ENCODE measurements at regions not wholly inside any gene's neighbourhood (a gene's known extent, or its start where the extent isn't known, plus 50 kb on each side); places are given as distances from the start of the nearest gene placed in this dataset.
"Not testable (repeated sequence)": the region's sequence is repeated elsewhere in the genome, so short reads cannot be mapped to it uniquely, and the experiment has no call there.

DNA sequence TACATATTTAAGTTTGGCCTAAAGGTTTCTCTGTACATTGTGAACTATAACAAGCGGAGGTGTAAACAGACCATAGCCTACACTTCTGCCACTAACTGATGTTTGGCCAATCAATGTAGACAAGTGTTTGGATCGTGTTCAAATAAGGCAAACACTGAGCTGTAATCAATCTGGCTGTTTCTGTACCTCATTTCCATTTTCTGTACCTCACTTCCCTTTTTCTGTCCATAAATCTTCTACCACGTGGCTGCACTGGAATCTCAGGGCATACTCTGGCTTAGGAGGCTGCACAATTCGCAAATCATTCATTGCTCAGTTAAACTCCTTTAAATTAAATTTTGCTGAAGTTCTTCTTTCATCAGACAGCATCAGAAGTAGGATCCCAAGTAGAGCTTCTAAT, 140.9 kb downstream of the SLC25A46 start:
- no peak overlapping the region for H3K4me3 ChIP-seq (ENCODE audit: low read depth, low read length)
- TF ChIP-seq, protein P1, sequence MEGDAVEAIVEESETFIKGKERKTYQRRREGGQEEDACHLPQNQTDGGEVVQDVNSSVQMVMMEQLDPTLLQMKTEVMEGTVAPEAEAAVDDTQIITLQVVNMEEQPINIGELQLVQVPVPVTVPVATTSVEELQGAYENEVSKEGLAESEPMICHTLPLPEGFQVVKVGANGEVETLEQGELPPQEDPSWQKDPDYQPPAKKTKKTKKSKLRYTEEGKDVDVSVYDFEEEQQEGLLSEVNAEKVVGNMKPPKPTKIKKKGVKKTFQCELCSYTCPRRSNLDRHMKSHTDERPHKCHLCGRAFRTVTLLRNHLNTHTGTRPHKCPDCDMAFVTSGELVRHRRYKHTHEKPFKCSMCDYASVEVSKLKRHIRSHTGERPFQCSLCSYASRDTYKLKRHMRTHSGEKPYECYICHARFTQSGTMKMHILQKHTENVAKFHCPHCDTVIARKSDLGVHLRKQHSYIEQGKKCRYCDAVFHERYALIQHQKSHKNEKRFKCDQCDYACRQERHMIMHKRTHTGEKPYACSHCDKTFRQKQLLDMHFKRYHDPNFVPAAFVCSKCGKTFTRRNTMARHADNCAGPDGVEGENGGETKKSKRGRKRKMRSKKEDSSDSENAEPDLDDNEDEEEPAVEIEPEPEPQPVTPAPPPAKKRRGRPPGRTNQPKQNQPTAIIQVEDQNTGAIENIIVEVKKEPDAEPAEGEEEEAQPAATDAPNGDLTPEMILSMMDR (IDR thresholded peaks at IDR 0.05; ENCODE audit: insufficient read depth, low read depth, low read length, missing control alignments) = no peak
- DNase-seq (ENCODE audit: low read depth) = no peak

- H3K4me3 ChIP-seq (ENCODE audit: low read depth, low read length) = no peak overlapping the region
- TF ChIP-seq, protein P1 (IDR thresholded peaks at IDR 0.05; ENCODE audit: insufficient read depth, low read depth, low read length, missing control alignments) = no peak
- DNase-seq (ENCODE audit: low read depth) = peak; percentile 17
Measured at GRCh38 chr5:110880413-110880812, 141.6 kb downstream of the SLC25A46 start.

DNA sequence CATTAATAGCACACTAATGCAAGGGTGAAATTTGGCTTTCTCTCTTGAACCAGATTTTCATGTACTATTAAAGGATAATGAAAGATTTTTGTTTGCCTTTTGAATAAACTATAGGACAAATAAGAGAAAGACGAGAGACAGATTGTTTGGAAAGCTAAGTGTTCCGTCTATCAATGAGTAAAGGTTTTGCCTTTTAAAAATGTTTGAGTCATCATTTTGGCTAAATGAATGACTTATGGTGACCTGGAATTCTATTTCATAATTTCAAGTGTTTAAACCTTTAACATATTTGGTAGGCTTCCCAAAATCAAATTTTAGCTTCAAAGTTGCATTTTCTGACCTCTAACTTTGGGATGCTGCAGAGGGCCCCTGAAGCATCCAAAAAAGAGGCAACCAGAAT, 145.2 kb downstream of the SLC25A46 start:
- TF ChIP-seq, protein P1 (IDR thresholded peaks at IDR 0.05; ENCODE audit: insufficient read depth, low read depth, low read length, missing control alignments) = no peak
- DNase-seq (ENCODE audit: low read depth) = no peak
- H3K4me3 ChIP-seq (ENCODE audit: low read depth, low read length) = no peak overlapping the region

GRCh38 chr5:110887170-110887569, 148.4 kb downstream of the SLC25A46 start:
- not testable (repeated sequence) for DNase-seq (ENCODE audit: low read depth); H3K4me3 ChIP-seq (ENCODE audit: low read depth, low read length)

DNA sequence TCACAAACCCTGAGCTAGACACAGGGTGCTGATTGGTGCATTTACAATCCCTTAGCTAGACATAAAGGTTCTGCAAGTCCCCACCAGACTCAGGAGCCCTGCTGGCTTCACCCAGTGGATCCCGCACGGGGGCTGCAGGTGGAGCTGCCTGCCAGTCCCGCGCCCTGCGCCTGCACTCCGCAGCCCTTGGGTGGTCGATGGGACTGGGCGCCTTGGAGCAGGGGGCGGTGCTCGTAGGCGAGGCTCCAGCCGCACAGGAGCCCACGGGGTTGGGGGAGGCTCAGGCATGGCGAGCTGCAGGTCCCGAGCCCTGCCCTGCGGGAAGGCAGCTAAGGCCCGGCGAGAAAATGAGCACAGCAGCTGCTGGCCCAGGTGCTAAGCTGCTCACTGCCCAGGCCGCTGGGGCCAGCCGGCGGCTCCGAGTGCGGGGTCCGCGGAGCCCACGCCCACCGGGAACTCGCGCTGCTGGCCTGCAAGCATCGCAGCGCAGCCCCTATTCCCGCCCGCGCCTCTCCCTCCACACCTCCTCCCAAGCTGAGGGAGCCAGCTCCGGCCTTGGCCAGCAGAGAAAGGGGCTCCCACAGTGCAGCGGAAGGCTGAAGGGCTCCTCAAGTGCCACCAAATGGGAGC, 155.2 kb downstream of the SLC25A46 start:
- H3K4me3 ChIP-seq (ENCODE audit: low read depth, low read length); DNase-seq (ENCODE audit: low read depth): not testable (repeated sequence)

DNA sequence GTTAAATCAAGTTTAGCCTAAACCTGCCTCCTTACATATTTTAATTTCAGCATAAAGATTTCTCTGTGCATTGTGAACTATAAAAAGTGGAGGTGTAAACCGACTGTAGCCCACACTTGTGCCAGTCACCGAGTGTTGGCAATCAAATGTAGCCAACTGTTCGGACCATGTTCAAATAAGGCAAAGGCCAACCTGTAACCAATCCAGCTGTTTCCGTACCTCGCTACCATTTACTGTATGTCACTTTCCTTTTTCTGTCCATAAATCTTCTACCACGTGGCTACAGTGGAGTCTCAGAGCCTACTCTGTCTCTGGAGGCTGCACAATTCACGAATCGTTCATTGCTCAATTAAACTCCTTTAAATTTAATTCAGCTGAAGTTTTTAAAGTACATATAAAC, 156.0 kb downstream of the SLC25A46 start:
- DNase-seq (ENCODE audit: low read depth) = no peak
- TF ChIP-seq, protein P1 (IDR thresholded peaks at IDR 0.05; ENCODE audit: insufficient read depth, low read depth, low read length, missing control alignments) = no peak
- no peak overlapping the region for H3K4me3 ChIP-seq (ENCODE audit: low read depth, low read length)

DNA sequence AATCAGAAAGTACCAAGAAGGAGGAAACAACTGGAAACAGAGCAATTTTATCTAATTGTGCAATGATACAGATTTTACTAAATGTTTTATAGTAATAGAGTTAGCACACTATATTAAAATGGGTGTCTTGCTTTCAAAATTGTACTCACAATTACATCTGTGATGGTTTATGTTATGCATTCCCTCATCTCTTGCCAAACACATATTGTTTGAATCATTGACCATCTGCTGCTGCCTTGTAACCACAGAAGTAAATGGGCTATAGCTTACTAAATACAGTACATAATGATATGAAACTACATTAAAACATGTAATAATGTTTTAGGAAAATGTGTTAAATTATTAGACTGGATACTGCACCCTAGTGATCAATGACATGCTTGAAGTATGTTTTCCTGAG, 158.1 kb downstream of the SLC25A46 start:
- DNase-seq (ENCODE audit: low read depth) = no peak
- no peak overlapping the region for H3K4me3 ChIP-seq (ENCODE audit: low read depth, low read length)
- TF ChIP-seq, protein P1 (IDR thresholded peaks at IDR 0.05; ENCODE audit: insufficient read depth, low read depth, low read length, missing control alignments) = no peak

- TF ChIP-seq, protein P1 (IDR thresholded peaks at IDR 0.05; ENCODE audit: insufficient read depth, low read depth, low read length, missing control alignments) = no peak
- no peak overlapping the region for H3K4me3 ChIP-seq (ENCODE audit: low read depth, low read length)
- DNase-seq (ENCODE audit: low read depth) = peak; percentile 60
Measured at GRCh38 chr5:110899566-110900412, 161.0 kb downstream of the SLC25A46 start.
